HEK293 (cell line): ENCODE measurements at regions not wholly inside any gene's neighbourhood (a gene's known extent, or its start where the extent isn't known, plus 50 kb on each side); places are given as distances from the start of the nearest gene placed in this dataset.

Experiments
- ZNF248 ChIP-seq: fragments of 450-650 bp; formaldehyde crosslinking; IDR thresholded peaks from 2 replicates; pipeline ENCODE4 v1.5.1; 2017; ENCODE audit warnings: missing biosample characterization, missing genetic modification characterization
- ZNF302 ChIP-seq: fragments of 450-650 bp; formaldehyde crosslinking; IDR thresholded peaks from 2 replicates; pipeline ENCODE4 v1.5.1; 2016; ENCODE audit warnings: missing biosample characterization, missing genetic modification characterization, low read depth
- ZNF311 ChIP-seq: fragments of 450-650 bp; formaldehyde crosslinking; IDR thresholded peaks from 2 replicates; pipeline ENCODE4 v1.5.1; 2017; ENCODE audit warnings: missing biosample characterization, missing genetic modification characterization, borderline replicate concordance
- ZNF561 ChIP-seq: fragments of 450-650 bp; IDR thresholded peaks from 2 replicates; pipeline ENCODE4 v1.5.1; 2018; ENCODE audit warnings: missing biosample characterization, missing genetic modification characterization, borderline replicate concordance
- ZNF830 ChIP-seq: fragments of 450-650 bp; IDR thresholded peaks from 2 replicates; pipeline ENCODE4 v1.5.0; 2018; ENCODE audit warnings: missing biosample characterization, missing genetic modification characterization, low read depth, mild to moderate bottlenecking, moderate library complexity
- ZNF837 ChIP-seq: fragments of 450-650 bp; formaldehyde crosslinking; IDR thresholded peaks from 2 replicates; pipeline ENCODE4 v1.5.1; 2016; ENCODE audit warnings: missing biosample characterization, missing genetic modification characterization
- TF ChIP-seq, protein P1 (sequence below): fragments of 450-650 bp; formaldehyde crosslinking; IDR thresholded peaks from 2 replicates; pipeline ENCODE4 v1.5.1; 2016; ENCODE audit warnings: missing biosample characterization, missing genetic modification characterization
- TF ChIP-seq, protein P2 (sequence below): fragments of 450-650 bp; formaldehyde crosslinking; IDR thresholded peaks from 2 replicates; pipeline ENCODE4 v1.5.1; 2016; ENCODE audit warnings: missing biosample characterization, missing genetic modification characterization
- TF ChIP-seq, protein P3 (sequence below): fragments of 450-650 bp; formaldehyde crosslinking; IDR thresholded peaks from 2 replicates; pipeline ENCODE4 v1.5.1; 2016; ENCODE audit warnings: missing biosample characterization, missing genetic modification characterization

- TF ChIP-seq ZNF311 (tag by site-specific recombination) (no peak), ZNF302 (tag by site-specific recombination) (no peak), ZNF248 (no peak), ZNF830 (tag by site-specific recombination) (no peak), ZNF561 (tag by site-specific recombination) (no peak), ZNF837 (no peak)
- TF ChIP-seq, protein P1, sequence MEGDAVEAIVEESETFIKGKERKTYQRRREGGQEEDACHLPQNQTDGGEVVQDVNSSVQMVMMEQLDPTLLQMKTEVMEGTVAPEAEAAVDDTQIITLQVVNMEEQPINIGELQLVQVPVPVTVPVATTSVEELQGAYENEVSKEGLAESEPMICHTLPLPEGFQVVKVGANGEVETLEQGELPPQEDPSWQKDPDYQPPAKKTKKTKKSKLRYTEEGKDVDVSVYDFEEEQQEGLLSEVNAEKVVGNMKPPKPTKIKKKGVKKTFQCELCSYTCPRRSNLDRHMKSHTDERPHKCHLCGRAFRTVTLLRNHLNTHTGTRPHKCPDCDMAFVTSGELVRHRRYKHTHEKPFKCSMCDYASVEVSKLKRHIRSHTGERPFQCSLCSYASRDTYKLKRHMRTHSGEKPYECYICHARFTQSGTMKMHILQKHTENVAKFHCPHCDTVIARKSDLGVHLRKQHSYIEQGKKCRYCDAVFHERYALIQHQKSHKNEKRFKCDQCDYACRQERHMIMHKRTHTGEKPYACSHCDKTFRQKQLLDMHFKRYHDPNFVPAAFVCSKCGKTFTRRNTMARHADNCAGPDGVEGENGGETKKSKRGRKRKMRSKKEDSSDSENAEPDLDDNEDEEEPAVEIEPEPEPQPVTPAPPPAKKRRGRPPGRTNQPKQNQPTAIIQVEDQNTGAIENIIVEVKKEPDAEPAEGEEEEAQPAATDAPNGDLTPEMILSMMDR = no peak
- TF ChIP-seq, protein P2, sequence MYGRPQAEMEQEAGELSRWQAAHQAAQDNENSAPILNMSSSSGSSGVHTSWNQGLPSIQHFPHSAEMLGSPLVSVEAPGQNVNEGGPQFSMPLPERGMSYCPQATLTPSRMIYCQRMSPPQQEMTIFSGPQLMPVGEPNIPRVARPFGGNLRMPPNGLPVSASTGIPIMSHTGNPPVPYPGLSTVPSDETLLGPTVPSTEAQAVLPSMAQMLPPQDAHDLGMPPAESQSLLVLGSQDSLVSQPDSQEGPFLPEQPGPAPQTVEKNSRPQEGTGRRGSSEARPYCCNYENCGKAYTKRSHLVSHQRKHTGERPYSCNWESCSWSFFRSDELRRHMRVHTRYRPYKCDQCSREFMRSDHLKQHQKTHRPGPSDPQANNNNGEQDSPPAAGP (tag by site-specific recombination) = no peak
- TF ChIP-seq, protein P3, sequence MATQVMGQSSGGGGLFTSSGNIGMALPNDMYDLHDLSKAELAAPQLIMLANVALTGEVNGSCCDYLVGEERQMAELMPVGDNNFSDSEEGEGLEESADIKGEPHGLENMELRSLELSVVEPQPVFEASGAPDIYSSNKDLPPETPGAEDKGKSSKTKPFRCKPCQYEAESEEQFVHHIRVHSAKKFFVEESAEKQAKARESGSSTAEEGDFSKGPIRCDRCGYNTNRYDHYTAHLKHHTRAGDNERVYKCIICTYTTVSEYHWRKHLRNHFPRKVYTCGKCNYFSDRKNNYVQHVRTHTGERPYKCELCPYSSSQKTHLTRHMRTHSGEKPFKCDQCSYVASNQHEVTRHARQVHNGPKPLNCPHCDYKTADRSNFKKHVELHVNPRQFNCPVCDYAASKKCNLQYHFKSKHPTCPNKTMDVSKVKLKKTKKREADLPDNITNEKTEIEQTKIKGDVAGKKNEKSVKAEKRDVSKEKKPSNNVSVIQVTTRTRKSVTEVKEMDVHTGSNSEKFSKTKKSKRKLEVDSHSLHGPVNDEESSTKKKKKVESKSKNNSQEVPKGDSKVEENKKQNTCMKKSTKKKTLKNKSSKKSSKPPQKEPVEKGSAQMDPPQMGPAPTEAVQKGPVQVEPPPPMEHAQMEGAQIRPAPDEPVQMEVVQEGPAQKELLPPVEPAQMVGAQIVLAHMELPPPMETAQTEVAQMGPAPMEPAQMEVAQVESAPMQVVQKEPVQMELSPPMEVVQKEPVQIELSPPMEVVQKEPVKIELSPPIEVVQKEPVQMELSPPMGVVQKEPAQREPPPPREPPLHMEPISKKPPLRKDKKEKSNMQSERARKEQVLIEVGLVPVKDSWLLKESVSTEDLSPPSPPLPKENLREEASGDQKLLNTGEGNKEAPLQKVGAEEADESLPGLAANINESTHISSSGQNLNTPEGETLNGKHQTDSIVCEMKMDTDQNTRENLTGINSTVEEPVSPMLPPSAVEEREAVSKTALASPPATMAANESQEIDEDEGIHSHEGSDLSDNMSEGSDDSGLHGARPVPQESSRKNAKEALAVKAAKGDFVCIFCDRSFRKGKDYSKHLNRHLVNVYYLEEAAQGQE = no peak
Measured at GRCh38 chr10:91090761-91091529, 129.5 kb upstream of the PCGF5 start.
